OCI-LY7 (cell line): ENCODE measurements at regions not wholly inside any gene's neighbourhood (a gene's known extent, or its start where the extent isn't known, plus 50 kb on each side); places are given as distances from the start of the nearest gene placed in this dataset.

Experiments
- EZH2phosphoT487 ChIP-seq: fragments of 200-600 bp; sonication (generic); IDR thresholded peaks from 2 replicates; pipeline ENCODE4 v1.6.1; 2018; ENCODE audit warnings: low read depth, borderline replicate concordance, mild to moderate bottlenecking, mixed run types, antibody characterized with exemption, low read length, moderate library complexity, mixed read lengths
- TF ChIP-seq, protein P1 (sequence below): fragments of 200-600 bp; sonication (generic); conservative IDR thresholded peaks from 2 replicates; pipeline ENCODE4 v1.5.1; 2014; ENCODE audit warnings: mild to moderate bottlenecking, antibody characterized with exemption, low read length, moderate library complexity, mixed read lengths

DNA sequence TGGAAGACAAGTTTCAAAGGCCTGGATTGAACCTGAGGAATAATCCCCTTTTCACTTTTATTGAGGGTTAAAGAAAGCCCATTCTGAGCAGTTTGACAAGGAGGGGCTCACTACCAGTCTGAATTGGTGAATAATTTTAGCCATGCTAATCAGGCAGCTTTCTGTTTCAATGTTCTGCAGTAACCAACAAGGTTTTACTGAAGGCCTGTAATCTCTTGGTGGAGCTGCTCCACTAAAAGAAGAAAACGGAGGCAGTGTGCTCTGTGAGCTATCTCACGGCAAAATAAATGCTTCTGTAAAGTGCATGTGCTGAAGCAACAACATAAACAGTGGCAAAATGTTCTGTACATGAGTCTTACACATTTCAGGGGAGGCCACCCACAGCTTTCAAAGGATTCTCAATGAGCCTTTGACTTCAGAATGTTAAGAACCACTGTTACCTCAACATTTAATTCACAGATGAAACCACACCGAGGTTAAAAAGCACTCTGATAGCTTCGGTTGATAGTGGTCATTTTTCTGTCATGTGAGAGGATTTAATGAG lies 111.2 kb downstream of the LRIG3 start:
- TF ChIP-seq, protein P1, sequence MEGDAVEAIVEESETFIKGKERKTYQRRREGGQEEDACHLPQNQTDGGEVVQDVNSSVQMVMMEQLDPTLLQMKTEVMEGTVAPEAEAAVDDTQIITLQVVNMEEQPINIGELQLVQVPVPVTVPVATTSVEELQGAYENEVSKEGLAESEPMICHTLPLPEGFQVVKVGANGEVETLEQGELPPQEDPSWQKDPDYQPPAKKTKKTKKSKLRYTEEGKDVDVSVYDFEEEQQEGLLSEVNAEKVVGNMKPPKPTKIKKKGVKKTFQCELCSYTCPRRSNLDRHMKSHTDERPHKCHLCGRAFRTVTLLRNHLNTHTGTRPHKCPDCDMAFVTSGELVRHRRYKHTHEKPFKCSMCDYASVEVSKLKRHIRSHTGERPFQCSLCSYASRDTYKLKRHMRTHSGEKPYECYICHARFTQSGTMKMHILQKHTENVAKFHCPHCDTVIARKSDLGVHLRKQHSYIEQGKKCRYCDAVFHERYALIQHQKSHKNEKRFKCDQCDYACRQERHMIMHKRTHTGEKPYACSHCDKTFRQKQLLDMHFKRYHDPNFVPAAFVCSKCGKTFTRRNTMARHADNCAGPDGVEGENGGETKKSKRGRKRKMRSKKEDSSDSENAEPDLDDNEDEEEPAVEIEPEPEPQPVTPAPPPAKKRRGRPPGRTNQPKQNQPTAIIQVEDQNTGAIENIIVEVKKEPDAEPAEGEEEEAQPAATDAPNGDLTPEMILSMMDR = no peak
- no peak for TF ChIP-seq EZH2phosphoT487
